ENCODE measurements at regions not wholly inside any gene's neighbourhood (a gene's known extent, or its start where the extent isn't known, plus 50 kb on each side); places are given as distances from the start of the nearest gene placed in this dataset.

- no peak for DNase-seq (ENCODE audit: low read depth)
These were observed 181.3 kb upstream of the GMDS start for GRCh38 chr6:2426561-2427340.

GRCh38 chr6:2416128-2416712 is 170.8 kb upstream of the GMDS start:
- no peak for DNase-seq (ENCODE audit: low read depth)

GRCh38 chr6:2414885-2415547 is 169.6 kb upstream of the GMDS start:
- no peak for DNase-seq (ENCODE audit: low read depth)

- no peak for DNase-seq (ENCODE audit: low read depth)
These were observed 167.3 kb upstream of the GMDS start for GRCh38 chr6:2412731-2413130.

- no peak for DNase-seq (ENCODE audit: low read depth)
These were observed 165.4 kb upstream of the GMDS start for GRCh38 chr6:2410656-2411380.

- no peak for DNase-seq (ENCODE audit: low read depth)
These were observed 162.1 kb upstream of the GMDS start for GRCh38 chr6:2407525-2407924.

DNA sequence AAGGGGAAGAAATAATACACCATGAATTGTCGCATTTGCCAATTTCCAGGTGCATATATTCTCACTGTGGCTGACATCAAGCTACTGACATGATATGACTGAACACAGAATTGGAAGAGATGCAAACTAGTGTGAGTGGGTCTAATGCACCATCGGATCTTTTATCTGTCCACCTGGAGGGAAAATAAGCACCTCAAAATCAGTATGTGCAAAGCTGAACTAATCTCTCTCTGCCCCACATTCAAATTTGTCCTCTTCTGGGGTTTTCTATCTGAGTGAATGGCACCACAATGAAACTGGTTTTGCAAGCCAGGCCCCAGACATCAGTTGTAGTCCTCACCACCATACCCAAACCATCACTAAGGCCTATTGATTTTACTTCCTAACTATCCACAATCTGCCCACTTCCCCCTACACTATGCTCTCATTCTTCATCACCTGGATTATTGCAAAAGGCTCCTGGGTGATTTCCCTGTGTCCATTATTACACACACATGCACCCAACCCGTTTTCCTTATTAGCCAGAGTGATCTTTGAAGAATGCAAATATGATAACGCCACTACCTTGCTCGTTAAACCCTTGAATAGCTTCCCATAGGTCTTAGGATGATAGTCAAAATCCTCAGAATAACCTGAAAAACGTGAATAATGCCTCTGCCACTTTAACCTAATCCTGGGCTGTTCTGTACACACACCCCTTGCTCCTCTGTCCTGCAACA is 159.0 kb upstream of the GMDS start:
- no peak for DNase-seq (ENCODE audit: low read depth)

DNA sequence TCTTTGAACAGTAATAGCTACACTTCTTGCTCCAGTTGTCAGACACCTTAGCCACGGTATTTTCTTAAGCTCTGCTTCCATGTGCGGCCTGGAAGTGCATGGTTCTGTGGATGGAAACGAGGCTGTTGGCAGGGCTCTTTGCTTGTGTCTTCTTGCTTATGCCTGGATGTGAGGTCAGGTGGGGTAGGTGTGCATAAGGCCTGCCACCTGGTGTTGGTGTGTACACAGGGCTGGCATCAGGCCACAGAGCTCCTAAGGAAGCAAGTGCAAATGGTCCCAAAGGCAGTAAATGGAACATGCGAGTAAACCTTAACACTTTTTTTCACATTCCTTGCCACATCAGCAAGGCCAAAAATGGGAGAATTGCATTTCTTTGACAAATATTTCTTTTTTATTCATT is 158.1 kb upstream of the GMDS start:
- DNase-seq (ENCODE audit: low read depth): no peak

DNA sequence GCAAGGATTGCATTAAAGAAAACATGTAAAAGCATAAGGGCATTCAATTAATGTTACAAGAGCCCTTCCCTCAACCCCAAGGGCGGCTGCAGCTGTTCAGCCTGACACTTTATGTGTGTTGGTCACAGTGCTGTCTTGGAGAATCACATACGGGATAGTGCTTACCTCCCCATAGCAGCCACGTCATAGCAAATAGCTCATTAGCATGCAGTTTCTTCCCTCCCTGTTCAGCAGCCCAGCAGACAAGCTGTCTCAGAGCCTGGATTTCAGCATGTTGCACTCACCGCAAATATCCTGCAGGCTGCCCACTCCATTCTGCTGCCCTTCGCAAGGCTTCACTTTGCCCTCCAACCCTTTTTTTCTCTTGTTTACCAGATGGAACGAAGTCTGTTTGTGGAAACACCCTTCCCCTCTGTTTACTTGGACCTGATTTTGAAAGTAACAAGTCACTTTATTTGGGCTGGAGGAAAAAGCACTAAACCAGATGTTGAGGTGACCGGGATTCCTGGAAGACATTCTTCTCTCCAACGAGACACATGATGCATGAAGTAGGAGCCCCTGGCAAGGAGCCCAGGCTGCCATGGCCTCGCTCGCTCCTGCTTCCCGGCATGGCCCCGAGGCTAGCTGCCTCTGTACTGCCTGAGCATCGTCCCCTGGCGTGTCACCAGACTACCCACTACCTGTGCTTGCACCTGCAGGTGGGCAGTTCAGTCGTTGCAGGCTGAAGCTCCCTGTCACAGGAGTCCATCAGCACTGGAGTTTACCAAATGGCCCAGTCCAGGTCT is 151.6 kb upstream of the GMDS start:
- DNase-seq (ENCODE audit: low read depth): no peak

GRCh38 chr6:2396042-2396657 is 150.7 kb upstream of the GMDS start:
- no peak for DNase-seq (ENCODE audit: low read depth)

- DNase-seq (ENCODE audit: low read depth): no peak
These were observed 143.3 kb upstream of the GMDS start for GRCh38 chr6:2388554-2389324.

DNA sequence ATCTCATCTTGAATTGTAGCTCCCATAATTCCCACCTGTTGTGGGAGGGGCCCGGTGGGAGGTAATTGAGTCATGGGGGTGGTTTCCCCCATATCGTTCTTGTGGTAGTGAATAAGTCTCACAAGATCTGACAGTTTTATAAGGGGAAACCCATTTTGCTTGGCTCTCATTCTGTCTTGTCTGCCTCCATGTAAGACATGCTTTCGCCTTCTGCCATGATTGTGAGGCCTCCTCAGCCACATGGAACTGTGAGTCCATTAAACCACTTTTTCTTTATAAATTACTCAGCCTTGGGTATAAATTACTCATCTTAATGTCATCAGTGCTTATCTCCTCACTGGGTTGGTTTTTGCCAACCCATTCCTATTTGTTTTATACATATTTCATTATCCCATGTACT is 142.0 kb upstream of the GMDS start:
- DNase-seq (ENCODE audit: low read depth): no peak

GRCh38 chr6:2385471-2385983 is 140.1 kb upstream of the GMDS start:
- DNase-seq (ENCODE audit: low read depth): no peak

DNA sequence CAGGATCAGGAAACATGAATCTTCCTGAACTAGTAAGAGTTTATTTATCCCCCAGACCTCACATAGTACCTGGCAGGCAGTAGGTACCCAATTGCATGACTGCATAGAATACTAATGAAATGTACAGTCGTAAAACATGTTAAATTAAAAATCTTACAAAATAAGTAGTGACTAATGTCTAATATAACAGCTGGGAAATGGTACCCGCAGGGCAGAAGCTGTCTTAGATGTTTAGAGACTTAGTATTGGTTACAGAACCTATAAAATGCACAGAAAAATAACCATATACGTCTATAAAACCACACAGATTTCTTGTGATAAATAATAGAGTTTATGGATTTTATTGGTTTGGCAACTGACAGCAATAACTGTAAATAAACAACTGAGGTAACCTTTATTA is 139.1 kb upstream of the GMDS start:
- no peak for DNase-seq (ENCODE audit: low read depth)

- no peak for DNase-seq (ENCODE audit: low read depth)
These were observed 136.7 kb upstream of the GMDS start for GRCh38 chr6:2381872-2382661.

- DNase-seq (ENCODE audit: low read depth): no peak
These were observed 133.7 kb upstream of the GMDS start for GRCh38 chr6:2378891-2379652.

- DNase-seq (ENCODE audit: low read depth): no peak
These were observed 132.7 kb upstream of the GMDS start for GRCh38 chr6:2378046-2378657.
